GM23248 (cell line): ENCODE measurements at regions not wholly inside any gene's neighbourhood (a gene's known extent, or its start where the extent isn't known, plus 50 kb on each side); places are given as distances from the start of the nearest gene placed in this dataset.

Source experiments
- DNase-seq: peaks from one replicate; pipeline ENCODE4 v3.0.0-alpha.2; 2015
- H2AFZ ChIP-seq: fragments of 200-600 bp; sonication (generic); 2 replicates; pipeline ENCODE4 v1.6.1; 2016; ENCODE audit warnings: antibody characterized with exemption
- H3F3A ChIP-seq: fragments of 200-600 bp; sonication (generic); 2 replicates; pipeline ENCODE4 v1.6.1; 2016; ENCODE audit warnings: mild to moderate bottlenecking, antibody characterized with exemption, mixed run types; ENCODE audit not compliant: insufficient read depth
- H3K27ac ChIP-seq: fragments of 200-600 bp; sonication (generic); 2 replicates; pipeline ENCODE4 v1.5.1; 2016; ENCODE audit warnings: mild to moderate bottlenecking
- H3K27me3 ChIP-seq: fragments of 200-600 bp; sonication (generic); replicated peaks from 2 replicates; pipeline ENCODE4 v1.6.1; 2016; ENCODE audit warnings: mild to moderate bottlenecking; ENCODE audit not compliant: insufficient read depth
- H3K36me3 ChIP-seq: fragments of 200-600 bp; sonication (generic); 2 replicates; pipeline ENCODE4 v1.6.1; 2016; ENCODE audit warnings: low read depth, mild to moderate bottlenecking
- H3K4me1 ChIP-seq: fragments of 200-600 bp; sonication (generic); 2 replicates; pipeline ENCODE4 v1.6.1; 2016; ENCODE audit warnings: mild to moderate bottlenecking; ENCODE audit not compliant: insufficient read depth
- H3K4me2 ChIP-seq: fragments of 200-600 bp; sonication (generic); one replicate; pipeline ENCODE4 v1.6.1; 2016; ENCODE audit warnings: mild to moderate bottlenecking; ENCODE audit not compliant: unreplicated experiment
- H3K4me3 ChIP-seq: fragments of 200-600 bp; sonication (generic); 2 replicates; pipeline ENCODE4 v1.5.1; 2016; ENCODE audit warnings: mild to moderate bottlenecking
- H3K79me2 ChIP-seq: fragments of 200-600 bp; sonication (generic); 2 replicates; pipeline ENCODE4 v1.6.1; 2016; ENCODE audit warnings: mild to moderate bottlenecking; ENCODE audit not compliant: insufficient read depth
- H3K9ac ChIP-seq: fragments of 200-600 bp; sonication (generic); 2 replicates; pipeline ENCODE4 v1.6.1; 2016; ENCODE audit warnings: mild to moderate bottlenecking
- H3K9me2 ChIP-seq: fragments of 200-600 bp; sonication (generic); 2 replicates; pipeline ENCODE4 v1.6.1; 2016; ENCODE audit warnings: mixed run types, mild to moderate bottlenecking, moderate library complexity; ENCODE audit not compliant: insufficient read depth
- H3K9me3 ChIP-seq: fragments of 200-600 bp; sonication (generic); one replicate; pipeline ENCODE4 v1.6.1; 2017; ENCODE audit warnings: low read depth
- H4K20me1 ChIP-seq: fragments of 200-600 bp; sonication (generic); 2 replicates; pipeline ENCODE4 v1.6.0; 2016; ENCODE audit not compliant: insufficient read depth
- EZH2 ChIP-seq: fragments of 200-600 bp; sonication (generic); IDR thresholded peaks from 2 replicates; pipeline ENCODE4 v1.6.1; 2018; ENCODE audit warnings: antibody characterized with exemption, mild to moderate bottlenecking; ENCODE audit not compliant: insufficient read depth, poor library complexity, severe bottlenecking
- EZH2phosphoT487 ChIP-seq: fragments of 200-600 bp; sonication (generic); IDR thresholded peaks from 2 replicates; pipeline ENCODE4 v1.6.1; 2018; ENCODE audit warnings: antibody characterized with exemption, moderate library complexity, mild to moderate bottlenecking, low read depth; ENCODE audit not compliant: insufficient read depth
- WGBS, 2 experiments: methylation state at CpG; one replicate each; pipeline ENCODE4 v1.1.6; 2015 to 2017; ENCODE audit warnings: low lambda C conversion rate in 2 of 2, low coverage in 1 of 2; ENCODE audit errors: missing lambda C conversion rate in 2 of 2; 5-methylcytosine and 5-hydroxymethylcytosine counted together
- in situ Hi-C: fragments of 300-500 bp; cut with MboI; formaldehyde crosslinking; loops from 2 replicates; pipeline ENCODE4 v1.15.0; 2020

- in situ Hi-C loops, result no loop called here
- no peaks in the 10 kb centered on the region for H3K9me2 ChIP-seq
- H2AFZ ChIP-seq, result peak overlapping the region; percentile 74
- peak overlapping the region; percentile 90 for H3K9ac ChIP-seq
- no peaks in the 10 kb centered on the region for H3K27me3 ChIP-seq
- 6 to 7% methylated on average over 22 to 24 of the region's 24 CpGs for WGBS, 2 experiments
- H3K4me1 ChIP-seq, result peaks cover 16% of the 10 kb centered on the region
- H3K27ac ChIP-seq, result peak overlapping the region; percentile 64
- peaks cover 18% of the 10 kb centered on the region for H3F3A ChIP-seq
- H3K36me3 ChIP-seq, result no peaks in the 10 kb centered on the region
- no peaks in the 10 kb centered on the region for H3K9me3 ChIP-seq
- peak overlapping the region; percentile 97 for H3K4me2 ChIP-seq
- no peaks in the 10 kb centered on the region; the same call in 1 of the 2 replicates for H4K20me1 ChIP-seq
- peaks cover 56% of the 10 kb centered on the region for H3K79me2 ChIP-seq
- DNase-seq, result peak; percentile 64
- peak overlapping the region; percentile 98 for H3K4me3 ChIP-seq
- TF ChIP-seq EZH2phosphoT487, result no peak
- no peak for TF ChIP-seq EZH2
Observed at GRCh38 chr9:36486329-36486932, 86.3 kb upstream of the MELK start.

DNA sequence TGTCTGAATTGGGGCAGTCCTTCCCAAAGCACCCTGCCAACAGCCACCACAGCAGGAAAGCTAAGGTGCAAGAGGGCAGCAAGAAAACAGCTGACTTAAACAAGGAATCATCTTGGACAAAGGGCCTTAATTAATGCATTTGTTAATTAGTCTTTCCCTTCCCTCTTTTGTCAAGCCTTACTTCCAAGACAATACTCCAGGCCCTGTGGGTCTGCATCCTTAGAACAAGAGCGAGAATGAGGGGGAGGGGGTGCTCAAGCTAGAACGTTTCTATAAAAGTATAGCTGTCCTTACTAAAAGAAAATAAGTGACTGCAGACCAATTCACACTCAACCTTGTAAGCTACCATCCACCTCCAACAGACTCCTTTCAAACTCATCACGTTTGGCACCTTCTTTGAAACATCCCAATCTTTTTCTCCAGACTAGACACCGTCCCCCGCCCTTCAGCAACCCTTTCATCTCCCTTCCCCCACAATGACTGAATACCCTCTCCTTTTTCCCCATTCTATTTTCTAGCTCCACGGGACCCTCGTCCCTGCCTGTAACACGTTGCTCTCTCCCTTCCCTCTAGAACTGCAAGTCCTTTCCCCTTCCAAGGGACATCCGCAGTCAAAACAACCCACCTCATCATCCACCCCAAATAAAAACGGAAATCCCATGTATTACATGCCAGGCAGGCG is 85.7 kb upstream of the RNF38 start:
- Histone ChIP-seq H3K4me3 (peak overlapping the region; percentile 98), H4K20me1 (no peaks in the 10 kb centered on the region; the same call in 1 of the 2 replicates), H3K4me2 (peak overlapping the region; percentile 97), H3K36me3 (no peaks in the 10 kb centered on the region), H3K79me2 (peaks cover 62% of the 10 kb centered on the region), H3K9me2 (no peaks in the 10 kb centered on the region), H3K9ac (peak overlapping the region; percentile 90), H3K9me3 (no peaks in the 10 kb centered on the region), H3K27me3 (no peaks in the 10 kb centered on the region), H3K4me1 (peaks cover 16% of the 10 kb centered on the region), H3K27ac (peak overlapping the region; percentile 64), H2AFZ (peak overlapping the region; percentile 74), H3F3A (peaks cover 18% of the 10 kb centered on the region)
- in situ Hi-C loops, result no loop called here
- 5 to 6% methylated on average over 11 of the region's 11 CpGs for WGBS, 2 experiments
- DNase-seq, result peak; percentile 20
- TF ChIP-seq EZH2phosphoT487, result no peak
- TF ChIP-seq EZH2, result no peak

DNA sequence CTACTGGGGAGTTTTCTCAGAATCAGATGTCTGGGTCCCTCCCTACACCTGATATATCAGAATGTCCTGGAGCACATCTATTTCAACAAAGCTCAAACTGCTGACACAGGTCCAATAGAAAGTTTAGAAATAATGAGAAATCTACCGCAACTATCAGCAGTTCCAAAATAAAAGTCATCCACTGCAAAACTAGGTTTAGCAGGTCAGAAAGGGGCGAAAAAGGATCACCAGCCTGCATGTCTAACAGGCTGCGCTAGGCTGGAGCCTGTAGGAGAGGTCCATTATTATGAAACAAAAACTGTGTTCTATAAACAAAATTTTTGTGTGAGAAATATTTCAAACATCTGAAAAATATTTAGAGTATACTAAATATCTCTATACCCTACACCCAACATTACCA is 84.1 kb upstream of the RNF38 start:
- no peak overlapping the region for H3K4me2 ChIP-seq
- no peak overlapping the region for H3K4me3 ChIP-seq
- H3K9me3 ChIP-seq, result no peaks in the 10 kb centered on the region
- H3K9ac ChIP-seq, result no peak overlapping the region
- DNase-seq, result no peak
- peaks cover 17% of the 10 kb centered on the region for H3F3A ChIP-seq
- no peak overlapping the region for H3K27ac ChIP-seq
- TF ChIP-seq EZH2 (no peak), EZH2phosphoT487 (no peak)
- H4K20me1 ChIP-seq, result no peaks in the 10 kb centered on the region; the same call in 1 of the 2 replicates
- in situ Hi-C loops, result no loop called here
- H3K4me1 ChIP-seq, result peaks cover 15% of the 10 kb centered on the region
- H2AFZ ChIP-seq, result no peak overlapping the region
- no peaks in the 10 kb centered on the region for H3K36me3 ChIP-seq
- H3K27me3 ChIP-seq, result no peaks in the 10 kb centered on the region
- 68 to 76% methylated on average over 3 of the region's 3 CpGs for WGBS, 2 experiments
- peaks cover 79% of the 10 kb centered on the region for H3K79me2 ChIP-seq
- H3K9me2 ChIP-seq, result no peaks in the 10 kb centered on the region

- Histone ChIP-seq H3K4me2 (no peak overlapping the region), H3K79me2 (peaks cover 99% of the 10 kb centered on the region), H4K20me1 (no peaks in the 10 kb centered on the region), H3K4me1 (no peaks in the 10 kb centered on the region), H2AFZ (no peak overlapping the region), H3K9me3 (no peaks in the 10 kb centered on the region), H3F3A (no peaks in the 10 kb centered on the region), H3K9me2 (no peaks in the 10 kb centered on the region), H3K4me3 (no peak overlapping the region), H3K27ac (no peak overlapping the region), H3K9ac (no peak overlapping the region), H3K36me3 (no peaks in the 10 kb centered on the region), H3K27me3 (no peaks in the 10 kb centered on the region)
- in situ Hi-C loops, result no loop called here
- DNase-seq, result no peak
- TF ChIP-seq EZH2phosphoT487 (no peak), EZH2 (no peak)
- 67 to 70% methylated on average over 4 of the region's 4 CpGs for WGBS, 2 experiments
Observed at GRCh38 chr9:36479101-36479500, 79.0 kb upstream of the RNF38 start.
